ENCODE measurements at regions not wholly inside any gene's neighbourhood (a gene's known extent, or its start where the extent isn't known, plus 50 kb on each side); places are given as distances from the start of the nearest gene placed in this dataset.

- no peaks in the 10 kb centered on the region for H3K79me1 ChIP-seq (ENCODE audit: insufficient read depth, low read depth, low read length, poor library complexity, severe bottlenecking)
- TF ChIP-seq CTCF (conservative IDR thresholded peaks at IDR 0.05): no peak
- H3K79me2 ChIP-seq (ENCODE audit: insufficient read depth, low read length): no peaks in the 10 kb centered on the region; the same call in 1 of the 2 replicates
- Mint-ChIP-seq H3K4me1 (peaks cover 0 to 4% of the 10 kb centered on the region in 2 experiments; a peak in 1 of 4 replicates), H3K36me3 (ENCODE audit: insufficient read depth in 1 of 3, low read depth in 3 of 3) (0 out of 7 replicates have a peak, but pooled peaks cover 0 to under 1% (median 0%) of the 10 kb centered on the region in 3 experiments), H3K27ac (no peak overlapping the region), H3K27me3 (ENCODE audit: low read depth) (no peaks in the 10 kb centered on the region), H3K4me3 (no peak overlapping the region), H3K9me3 (no peaks in the 10 kb centered on the region; a peak in 1 of 5 replicates)
- no peak overlapping the region for H2BK12ac ChIP-seq (ENCODE audit: insufficient read length, low read depth, low read length)
- DNase-seq: no peak
- no peaks in the 10 kb centered on the region; the same call in 1 of the 2 replicates for H3K27me3 ChIP-seq (ENCODE audit: insufficient read depth, low read length)
- H4K5ac ChIP-seq (ENCODE audit: insufficient read length, low read depth, low read length): no peak overlapping the region
- no peak overlapping the region for H2AK5ac ChIP-seq (ENCODE audit: insufficient read length, low read length)
- H3K27ac ChIP-seq (ENCODE audit: insufficient read length, low read depth, low read length): no peak overlapping the region
- no peaks in the 10 kb centered on the region for H4K20me1 ChIP-seq (ENCODE audit: control insufficient read depth, insufficient read depth, insufficient read length)
- H3K18ac ChIP-seq (ENCODE audit: insufficient read length, low read depth, low read length): no peak overlapping the region
- no peak overlapping the region for H3K4me2 ChIP-seq (ENCODE audit: insufficient read depth, insufficient read length, low read length)
- WGBS (ENCODE audit: extremely low coverage, insufficient read length, low lambda C conversion rate): no CpG with 5 or more reads among the region's 2 CpGs
- H2BK5ac ChIP-seq (ENCODE audit: insufficient read length, low read length): no peak overlapping the region
- H3K23ac ChIP-seq (ENCODE audit: insufficient read length, low read depth, low read length): no peak overlapping the region
- H3K56ac ChIP-seq (ENCODE audit: insufficient read length, low read depth, low read length): no peak overlapping the region
- H2BK120ac ChIP-seq (ENCODE audit: low read depth, low read length, poor library complexity, severe bottlenecking): no peak overlapping the region
- no peak overlapping the region for H2AFZ ChIP-seq (ENCODE audit: low read length)
- H4K8ac ChIP-seq (replicated peaks; ENCODE audit: insufficient read length, low read depth, low read length): no peak overlapping the region
- no peak overlapping the region for H3K14ac ChIP-seq (ENCODE audit: insufficient read depth, low read length)
- H4K91ac ChIP-seq (ENCODE audit: insufficient read length, low read depth, low read length): no peak overlapping the region
- H3K9ac ChIP-seq (ENCODE audit: extremely low read depth, insufficient read length, low read length): no peak overlapping the region
- H3K4ac ChIP-seq (ENCODE audit: low read depth, low read length): no peak overlapping the region
- H3T11ph ChIP-seq (ENCODE audit: low read length): no peak overlapping the region
- H3K4me1 ChIP-seq (ENCODE audit: insufficient read depth, low read length): no peaks in the 10 kb centered on the region
- no peak overlapping the region for H2BK20ac ChIP-seq (ENCODE audit: low read depth, low read length, poor library complexity, severe bottlenecking)
- H3K9me3 ChIP-seq (ENCODE audit: control insufficient read depth, low read depth, low read length): no peaks in the 10 kb centered on the region
- no peaks in the 10 kb centered on the region for H3K23me2 ChIP-seq (ENCODE audit: insufficient read length, low read depth, low read length, poor library complexity, severe bottlenecking)
- no peak overlapping the region for H2BK15ac ChIP-seq (ENCODE audit: low read depth, low read length)
Measured at GRCh38 chr9:104286799-104287198, 192.7 kb downstream of the SMC2 start.

Data from H9 (cell line).